ENCODE measurements at regions not wholly inside any gene's neighbourhood (a gene's known extent, or its start where the extent isn't known, plus 50 kb on each side); places are given as distances from the start of the nearest gene placed in this dataset.
A peak's percentile ranks its signal among the peaks of the same experiment; 100 is the strongest.

DNA sequence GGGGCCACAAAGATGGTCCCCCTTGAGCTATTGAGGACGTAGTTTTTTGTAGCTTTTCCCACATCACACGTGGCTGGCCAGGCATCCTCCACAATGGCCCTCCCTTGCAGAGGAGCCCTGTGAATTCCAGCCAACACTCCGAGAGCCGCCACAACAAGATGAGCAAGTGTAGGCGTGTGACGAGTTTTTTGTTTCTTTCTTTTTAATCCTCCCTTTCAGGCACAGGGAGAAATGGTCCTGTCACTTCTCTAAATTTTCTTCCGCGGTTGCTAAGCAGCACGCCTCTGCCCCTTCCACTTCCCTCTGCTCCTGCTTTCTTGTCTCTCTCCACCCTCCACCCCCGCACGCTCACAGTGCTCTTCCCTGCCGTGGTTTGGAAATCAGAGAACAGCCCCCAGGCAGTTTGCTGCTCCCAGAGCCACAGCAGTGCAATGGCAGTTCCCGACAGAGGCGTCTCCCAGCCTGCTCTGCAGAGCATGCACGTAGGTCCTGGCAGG lies 68.0 kb upstream of the MRTFB start:
- TF ChIP-seq POLR2A (IDR thresholded peaks at IDR 0.05), result no peak
- TF ChIP-seq, protein P1, sequence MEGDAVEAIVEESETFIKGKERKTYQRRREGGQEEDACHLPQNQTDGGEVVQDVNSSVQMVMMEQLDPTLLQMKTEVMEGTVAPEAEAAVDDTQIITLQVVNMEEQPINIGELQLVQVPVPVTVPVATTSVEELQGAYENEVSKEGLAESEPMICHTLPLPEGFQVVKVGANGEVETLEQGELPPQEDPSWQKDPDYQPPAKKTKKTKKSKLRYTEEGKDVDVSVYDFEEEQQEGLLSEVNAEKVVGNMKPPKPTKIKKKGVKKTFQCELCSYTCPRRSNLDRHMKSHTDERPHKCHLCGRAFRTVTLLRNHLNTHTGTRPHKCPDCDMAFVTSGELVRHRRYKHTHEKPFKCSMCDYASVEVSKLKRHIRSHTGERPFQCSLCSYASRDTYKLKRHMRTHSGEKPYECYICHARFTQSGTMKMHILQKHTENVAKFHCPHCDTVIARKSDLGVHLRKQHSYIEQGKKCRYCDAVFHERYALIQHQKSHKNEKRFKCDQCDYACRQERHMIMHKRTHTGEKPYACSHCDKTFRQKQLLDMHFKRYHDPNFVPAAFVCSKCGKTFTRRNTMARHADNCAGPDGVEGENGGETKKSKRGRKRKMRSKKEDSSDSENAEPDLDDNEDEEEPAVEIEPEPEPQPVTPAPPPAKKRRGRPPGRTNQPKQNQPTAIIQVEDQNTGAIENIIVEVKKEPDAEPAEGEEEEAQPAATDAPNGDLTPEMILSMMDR (IDR thresholded peaks at IDR 0.05), result peak in 1 of 7 experiments; percentile 61
